22Rv1 (cell line): ENCODE measurements at regions not wholly inside any gene's neighbourhood (a gene's known extent, or its start where the extent isn't known, plus 50 kb on each side); places are given as distances from the start of the nearest gene placed in this dataset.

Experiments
- CTCF ChIP-seq: fragments of 450-650 bp; IDR thresholded peaks from 2 replicates; pipeline ENCODE4 v1.5.1; 2017; ENCODE audit warnings: mild to moderate bottlenecking
- ZFX ChIP-seq: fragments of 450-650 bp; IDR thresholded peaks from 2 replicates; pipeline ENCODE4 v1.6.1; 2017; ENCODE audit warnings: antibody characterized with exemption, borderline replicate concordance

- TF ChIP-seq CTCF (no peak), ZFX (no peak)
Measured at GRCh38 chr14:26132061-26132645, 465.7 kb downstream of the NOVA1 start.
